Choroid plexus epithelial cell (primary cell): ENCODE measurements at regions not wholly inside any gene's neighbourhood (a gene's known extent, or its start where the extent isn't known, plus 50 kb on each side); places are given as distances from the start of the nearest gene placed in this dataset.

Experiments used
- DNase-seq: peaks from one replicate; pipeline ENCODE4 v3.0.0-alpha.2; 2010; ENCODE audit warnings: low read depth
- H3K4me3 ChIP-seq: 2 replicates; pipeline ENCODE4 v1.5.1; 2011; ENCODE audit warnings: low read depth, mild to moderate bottlenecking, control low read depth, low read length, moderate library complexity
- TF ChIP-seq, protein P1 (sequence below): conservative IDR thresholded peaks from 2 replicates; pipeline ENCODE4 v1.5.1; 2011; ENCODE audit warnings: low read depth, mild to moderate bottlenecking, control low read depth, inconsistent platforms, low read length, moderate library complexity

DNA sequence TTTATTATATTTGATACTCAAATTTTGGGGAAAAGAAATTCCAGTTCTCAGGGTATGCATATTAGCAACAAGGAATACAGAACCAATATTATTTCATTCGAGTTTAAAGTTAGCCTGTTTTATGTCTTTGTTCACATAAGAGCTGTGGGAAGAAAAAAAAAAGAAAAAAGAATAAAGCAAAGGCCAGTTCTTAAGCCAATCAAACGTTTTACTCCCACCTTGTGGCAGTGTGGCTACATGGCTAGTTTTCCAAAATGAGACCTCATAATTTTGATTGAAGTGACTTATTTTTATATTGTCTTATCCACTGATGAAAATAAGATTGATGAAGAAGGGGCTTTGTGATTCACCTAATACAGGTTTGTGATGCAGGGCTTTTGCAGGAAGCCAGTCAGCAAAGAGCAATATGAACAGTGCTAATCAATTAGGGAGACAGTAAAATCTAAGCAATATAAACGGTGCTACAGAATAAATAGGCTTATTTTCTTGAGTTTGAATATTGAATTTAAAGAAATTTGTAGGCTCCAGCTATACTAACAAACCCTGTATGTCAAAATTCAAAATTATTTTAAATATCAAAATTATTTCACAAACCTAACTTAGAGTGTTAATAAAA lies 624.1 kb upstream of the FOXG1 start:
- no peak overlapping the region for H3K4me3 ChIP-seq
- peak; percentile 53 for DNase-seq
- TF ChIP-seq, protein P1, sequence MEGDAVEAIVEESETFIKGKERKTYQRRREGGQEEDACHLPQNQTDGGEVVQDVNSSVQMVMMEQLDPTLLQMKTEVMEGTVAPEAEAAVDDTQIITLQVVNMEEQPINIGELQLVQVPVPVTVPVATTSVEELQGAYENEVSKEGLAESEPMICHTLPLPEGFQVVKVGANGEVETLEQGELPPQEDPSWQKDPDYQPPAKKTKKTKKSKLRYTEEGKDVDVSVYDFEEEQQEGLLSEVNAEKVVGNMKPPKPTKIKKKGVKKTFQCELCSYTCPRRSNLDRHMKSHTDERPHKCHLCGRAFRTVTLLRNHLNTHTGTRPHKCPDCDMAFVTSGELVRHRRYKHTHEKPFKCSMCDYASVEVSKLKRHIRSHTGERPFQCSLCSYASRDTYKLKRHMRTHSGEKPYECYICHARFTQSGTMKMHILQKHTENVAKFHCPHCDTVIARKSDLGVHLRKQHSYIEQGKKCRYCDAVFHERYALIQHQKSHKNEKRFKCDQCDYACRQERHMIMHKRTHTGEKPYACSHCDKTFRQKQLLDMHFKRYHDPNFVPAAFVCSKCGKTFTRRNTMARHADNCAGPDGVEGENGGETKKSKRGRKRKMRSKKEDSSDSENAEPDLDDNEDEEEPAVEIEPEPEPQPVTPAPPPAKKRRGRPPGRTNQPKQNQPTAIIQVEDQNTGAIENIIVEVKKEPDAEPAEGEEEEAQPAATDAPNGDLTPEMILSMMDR = peak; percentile 67

DNA sequence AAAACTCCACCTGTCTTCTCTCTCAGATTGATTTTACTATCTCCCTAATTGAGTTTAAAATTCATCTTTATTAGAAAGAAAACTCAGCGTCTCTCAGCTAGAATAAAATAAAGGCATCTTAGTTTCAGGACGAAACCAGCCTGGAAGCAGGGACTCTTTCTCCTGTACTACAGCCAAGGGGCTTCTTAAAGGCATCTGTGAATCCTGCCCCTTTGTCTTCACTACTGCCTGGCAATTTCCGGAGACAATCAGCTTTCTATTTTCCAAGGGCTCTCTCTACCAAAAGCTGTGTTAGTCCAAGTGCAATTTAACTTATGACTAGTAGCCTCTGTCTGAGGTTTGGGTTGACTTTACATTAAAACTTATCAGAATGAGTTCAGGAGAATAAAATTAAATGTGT lies 623.3 kb upstream of the FOXG1 start:
- H3K4me3 ChIP-seq = no peak overlapping the region
- no peak for DNase-seq
- TF ChIP-seq, protein P1 = no peak

DNA sequence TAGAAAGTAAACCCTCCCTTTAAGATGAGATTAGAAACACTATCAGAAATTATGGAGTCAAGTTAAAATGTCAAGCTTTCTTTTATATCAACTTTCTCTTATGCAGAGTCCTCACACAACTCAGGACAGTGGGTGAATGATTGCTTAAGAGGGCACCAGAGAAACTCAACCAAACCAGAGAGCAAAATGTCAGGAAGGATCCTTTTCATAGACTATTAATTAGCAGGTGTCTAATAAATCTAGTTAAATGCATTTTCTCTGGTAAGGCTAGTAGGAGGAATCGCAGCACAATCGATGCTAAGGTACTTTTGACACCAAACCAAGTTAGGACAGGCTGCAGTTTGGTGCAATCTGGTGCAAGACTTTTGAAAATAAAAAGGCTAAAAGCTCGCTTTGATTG lies 614.7 kb upstream of the FOXG1 start:
- DNase-seq = no peak
- TF ChIP-seq, protein P1 = no peak
- H3K4me3 ChIP-seq = no peak overlapping the region

DNA sequence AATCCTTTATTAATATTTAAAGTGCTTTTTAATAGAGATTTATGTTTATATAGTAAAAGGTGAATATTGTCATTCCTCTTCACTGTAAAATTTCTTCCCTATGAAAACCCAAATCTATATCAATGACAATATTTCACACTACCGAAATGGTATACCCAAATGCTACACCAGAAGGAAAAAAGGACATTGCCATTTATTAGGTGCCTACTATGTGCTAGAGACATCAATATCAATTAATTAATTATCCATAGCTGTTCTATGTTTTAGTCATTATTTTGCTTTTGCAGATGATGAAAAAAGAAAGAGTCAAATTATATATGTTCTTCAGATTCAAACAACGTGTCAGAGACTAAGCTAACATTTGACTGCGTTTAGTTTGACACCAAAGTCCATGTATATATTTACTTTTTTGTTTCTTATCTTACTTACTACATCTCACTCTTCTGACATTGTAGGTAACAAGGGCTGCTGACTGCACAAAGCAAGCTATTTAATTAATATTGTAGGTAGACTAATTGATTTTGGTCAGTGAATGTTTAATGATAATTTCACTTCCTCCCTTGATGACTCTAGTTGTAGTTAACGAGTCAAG lies 614.0 kb upstream of the FOXG1 start:
- no peak overlapping the region for H3K4me3 ChIP-seq
- no peak for DNase-seq
- TF ChIP-seq, protein P1 = no peak

DNA sequence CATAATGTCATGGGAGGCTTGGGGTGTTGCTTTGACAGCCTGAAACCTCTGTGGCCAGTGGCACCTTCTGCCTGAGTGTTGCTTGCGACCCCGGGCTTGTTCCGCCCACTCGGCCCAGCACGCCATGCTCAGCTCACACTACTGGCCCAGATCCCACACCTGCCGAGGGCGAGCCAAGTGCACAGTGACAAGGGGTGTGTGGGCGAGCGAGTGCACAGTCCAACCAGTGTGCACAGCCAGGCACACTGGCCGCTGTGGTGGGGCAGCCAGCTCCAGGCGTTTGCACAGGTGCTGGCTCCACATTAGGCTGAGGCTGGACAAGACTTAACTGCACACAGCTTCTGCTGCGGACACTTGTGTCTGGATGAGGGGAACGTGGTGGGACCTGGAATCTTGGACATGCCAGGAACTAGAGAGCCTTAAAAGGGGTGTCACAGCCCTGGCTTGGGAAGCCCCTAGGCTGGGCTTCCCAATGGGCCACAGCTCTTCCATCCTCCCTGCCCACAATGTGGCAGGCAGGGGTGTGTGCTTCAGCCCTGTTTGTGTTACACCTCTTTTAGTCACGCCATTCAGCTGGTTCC lies 609.2 kb upstream of the FOXG1 start:
- DNase-seq = no peak
- H3K4me3 ChIP-seq = no peak overlapping the region
- TF ChIP-seq, protein P1 = no peak

DNA sequence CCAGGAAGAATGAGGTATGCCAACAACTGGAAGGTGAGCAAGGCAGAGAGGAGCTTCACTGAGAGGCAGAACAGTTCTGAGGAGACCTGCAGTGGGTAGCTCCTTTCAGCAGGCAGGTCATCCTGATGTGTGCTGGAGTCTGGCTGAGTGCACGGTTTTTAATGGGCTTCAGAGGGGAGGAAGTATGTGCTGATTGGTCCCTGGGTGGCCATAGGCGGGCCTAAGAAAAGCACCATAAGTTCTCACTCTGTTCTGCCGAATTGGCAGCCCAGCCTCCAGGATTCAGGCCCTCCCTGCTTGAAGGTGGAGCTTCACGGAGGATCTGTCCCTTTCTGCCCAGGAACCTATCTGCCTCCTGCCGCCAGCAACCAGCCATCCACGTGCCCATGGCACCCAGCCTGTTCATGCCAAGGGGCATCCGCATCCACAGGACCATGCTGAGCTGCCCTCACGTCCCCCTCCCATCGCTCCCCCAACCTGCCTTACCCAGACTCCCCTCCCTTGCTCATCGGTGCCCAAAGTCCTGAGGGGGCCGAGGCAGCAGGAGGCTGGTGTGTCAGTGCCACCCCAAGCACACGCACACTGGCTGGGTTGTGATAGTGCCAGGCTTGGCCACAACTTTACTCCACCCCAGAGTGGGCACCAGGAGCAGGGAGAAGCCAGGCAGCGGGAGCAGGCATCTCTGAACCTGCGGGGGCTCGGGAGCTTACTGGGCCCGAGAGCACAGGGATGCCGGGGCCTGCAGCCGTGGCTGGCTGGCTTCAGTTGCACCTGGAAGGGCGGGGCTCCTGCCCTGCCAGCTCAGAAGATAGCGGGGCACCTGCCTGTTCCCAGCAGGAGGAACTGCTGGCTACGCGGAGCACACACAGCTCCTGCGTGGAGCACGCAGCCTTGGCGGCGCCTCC lies 608.4 kb upstream of the FOXG1 start:
- DNase-seq = no peak
- H3K4me3 ChIP-seq = no peak overlapping the region
- TF ChIP-seq, protein P1 = no peak
